ENCODE measurements at regions not wholly inside any gene's neighbourhood (a gene's known extent, or its start where the extent isn't known, plus 50 kb on each side); places are given as distances from the start of the nearest gene placed in this dataset.

DNA sequence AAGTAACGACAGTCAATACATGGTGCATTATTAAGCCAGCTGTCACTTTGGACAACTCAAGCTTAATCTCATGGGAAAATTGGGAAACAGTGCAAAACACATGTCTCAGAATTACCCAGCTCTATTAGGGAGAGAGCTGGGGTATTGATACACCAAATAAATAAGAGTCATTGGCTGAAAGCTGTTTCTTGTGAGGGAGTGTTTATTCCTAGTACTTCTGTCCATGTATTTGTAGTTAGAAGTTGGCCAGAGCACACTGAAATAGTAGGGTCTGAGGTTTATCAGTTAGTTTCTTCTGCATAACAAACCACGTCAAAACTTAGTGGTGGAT lies 192.0 kb upstream of the RALGAPA2 start:
- intact Hi-C loops (cut with DNase I): no loop called here
- Histone ChIP-seq H3K27ac (no peak overlapping the region), H3K27me3 (no peaks in the 10 kb centered on the region), H3K4me3 (no peak overlapping the region), H3K9me3 (no peaks in the 10 kb centered on the region), H3K36me3 (no peaks in the 10 kb centered on the region), H3K4me1 (no peaks in the 10 kb centered on the region)
- DNase-seq (ENCODE audit: low spot score in 2 of 2): no peak
- TF ChIP-seq, protein P1, sequence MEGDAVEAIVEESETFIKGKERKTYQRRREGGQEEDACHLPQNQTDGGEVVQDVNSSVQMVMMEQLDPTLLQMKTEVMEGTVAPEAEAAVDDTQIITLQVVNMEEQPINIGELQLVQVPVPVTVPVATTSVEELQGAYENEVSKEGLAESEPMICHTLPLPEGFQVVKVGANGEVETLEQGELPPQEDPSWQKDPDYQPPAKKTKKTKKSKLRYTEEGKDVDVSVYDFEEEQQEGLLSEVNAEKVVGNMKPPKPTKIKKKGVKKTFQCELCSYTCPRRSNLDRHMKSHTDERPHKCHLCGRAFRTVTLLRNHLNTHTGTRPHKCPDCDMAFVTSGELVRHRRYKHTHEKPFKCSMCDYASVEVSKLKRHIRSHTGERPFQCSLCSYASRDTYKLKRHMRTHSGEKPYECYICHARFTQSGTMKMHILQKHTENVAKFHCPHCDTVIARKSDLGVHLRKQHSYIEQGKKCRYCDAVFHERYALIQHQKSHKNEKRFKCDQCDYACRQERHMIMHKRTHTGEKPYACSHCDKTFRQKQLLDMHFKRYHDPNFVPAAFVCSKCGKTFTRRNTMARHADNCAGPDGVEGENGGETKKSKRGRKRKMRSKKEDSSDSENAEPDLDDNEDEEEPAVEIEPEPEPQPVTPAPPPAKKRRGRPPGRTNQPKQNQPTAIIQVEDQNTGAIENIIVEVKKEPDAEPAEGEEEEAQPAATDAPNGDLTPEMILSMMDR (IDR thresholded peaks at IDR 0.05): no peak

DNA sequence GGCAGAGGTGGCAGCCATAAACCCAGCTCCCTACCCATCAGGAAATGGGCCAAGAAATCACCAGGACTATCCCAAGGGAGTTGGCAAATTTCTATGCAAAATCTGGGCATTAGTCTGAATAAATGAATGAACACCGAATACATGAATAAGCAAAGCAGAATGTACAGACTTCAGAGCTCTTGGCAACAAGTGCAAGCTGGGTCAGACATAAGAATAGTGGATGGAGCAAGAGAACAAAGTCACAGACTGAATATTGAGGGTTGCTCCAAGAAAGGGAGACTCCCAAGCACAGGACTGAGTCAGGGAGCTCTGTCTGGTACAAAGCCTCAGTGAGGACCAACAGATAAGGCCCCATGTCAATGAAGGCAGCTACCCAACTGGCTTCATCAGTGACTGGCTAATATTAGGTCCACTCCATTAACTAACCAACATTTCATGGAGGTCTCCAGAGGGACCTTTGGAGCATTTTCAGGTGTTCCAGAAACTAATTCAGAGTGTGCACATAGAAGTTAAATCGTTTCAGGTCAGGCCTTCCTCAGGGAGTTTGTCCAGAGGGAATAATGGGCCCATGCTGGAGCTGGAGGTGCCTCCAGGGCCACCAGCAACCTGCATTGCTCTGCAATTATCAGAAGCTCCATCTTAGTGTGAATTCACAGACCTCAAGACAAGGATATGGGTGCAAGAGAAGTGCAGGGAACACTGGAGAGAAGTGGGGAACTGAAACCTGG lies 191.5 kb upstream of the RALGAPA2 start:
- intact Hi-C loops (cut with DNase I): no loop called here
- no peaks in the 10 kb centered on the region for H3K9me3 ChIP-seq
- H3K27ac ChIP-seq: no peak overlapping the region
- TF ChIP-seq, protein P1 (IDR thresholded peaks at IDR 0.05): no peak
- H3K4me3 ChIP-seq: no peak overlapping the region
- DNase-seq (ENCODE audit: low spot score in 2 of 2): no peak
- no peaks in the 10 kb centered on the region for H3K36me3 ChIP-seq
- H3K27me3 ChIP-seq: no peaks in the 10 kb centered on the region
- H3K4me1 ChIP-seq: no peaks in the 10 kb centered on the region

DNA sequence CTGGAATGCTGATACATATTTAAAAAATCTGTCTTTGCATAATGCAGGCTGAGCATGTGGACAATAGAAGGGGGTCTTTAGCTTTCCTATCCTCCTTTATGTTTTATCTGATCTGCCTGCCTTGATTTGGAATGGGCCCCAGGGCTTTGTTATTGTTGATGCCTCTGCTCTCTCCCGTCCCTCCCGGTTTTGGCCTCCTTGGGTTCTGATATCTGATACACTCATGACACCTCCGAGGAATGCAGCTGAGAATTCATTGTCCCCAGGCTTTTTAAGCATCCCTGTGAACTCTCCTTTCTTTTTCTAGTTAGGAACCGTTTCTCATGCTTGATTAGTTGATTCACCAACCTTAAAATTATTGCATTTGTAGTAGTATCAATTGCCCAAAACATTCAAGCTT lies 185.5 kb upstream of the RALGAPA2 start:
- TF ChIP-seq, protein P1 (IDR thresholded peaks at IDR 0.05): no peak
- no peaks in the 10 kb centered on the region for H3K27me3 ChIP-seq
- H3K4me3 ChIP-seq: no peak overlapping the region
- no peak overlapping the region for H3K27ac ChIP-seq
- intact Hi-C loops (cut with DNase I): no loop called here
- H3K9me3 ChIP-seq: no peaks in the 10 kb centered on the region
- H3K36me3 ChIP-seq: no peaks in the 10 kb centered on the region
- DNase-seq (ENCODE audit: low spot score in 2 of 2): no peak
- no peaks in the 10 kb centered on the region for H3K4me1 ChIP-seq

DNA sequence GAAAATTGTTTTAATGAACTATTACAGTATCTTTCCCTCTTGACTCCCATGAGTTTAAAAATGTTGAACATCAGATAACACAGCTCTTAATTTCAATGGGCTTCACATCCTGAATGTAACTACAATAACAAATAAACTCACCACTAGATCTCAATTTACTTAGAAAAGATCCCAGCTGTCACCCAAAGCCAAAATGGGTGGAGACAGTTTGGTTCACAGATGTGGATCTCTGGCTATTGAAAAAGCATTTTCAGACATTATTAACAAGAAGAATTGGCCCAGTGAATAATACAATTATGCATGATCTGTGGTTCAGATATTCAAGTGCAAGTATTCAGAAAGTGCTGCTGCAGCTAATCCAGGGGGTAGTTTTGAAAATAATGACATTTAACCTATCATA lies 184.7 kb upstream of the RALGAPA2 start:
- no peak for DNase-seq (ENCODE audit: low spot score in 2 of 2)
- Histone ChIP-seq H3K36me3 (no peaks in the 10 kb centered on the region), H3K27me3 (no peaks in the 10 kb centered on the region), H3K9me3 (no peaks in the 10 kb centered on the region), H3K27ac (no peak overlapping the region), H3K4me3 (no peak overlapping the region), H3K4me1 (no peaks in the 10 kb centered on the region)
- TF ChIP-seq, protein P1 (IDR thresholded peaks at IDR 0.05): no peak
- intact Hi-C loops (cut with DNase I): no loop called here

DNA sequence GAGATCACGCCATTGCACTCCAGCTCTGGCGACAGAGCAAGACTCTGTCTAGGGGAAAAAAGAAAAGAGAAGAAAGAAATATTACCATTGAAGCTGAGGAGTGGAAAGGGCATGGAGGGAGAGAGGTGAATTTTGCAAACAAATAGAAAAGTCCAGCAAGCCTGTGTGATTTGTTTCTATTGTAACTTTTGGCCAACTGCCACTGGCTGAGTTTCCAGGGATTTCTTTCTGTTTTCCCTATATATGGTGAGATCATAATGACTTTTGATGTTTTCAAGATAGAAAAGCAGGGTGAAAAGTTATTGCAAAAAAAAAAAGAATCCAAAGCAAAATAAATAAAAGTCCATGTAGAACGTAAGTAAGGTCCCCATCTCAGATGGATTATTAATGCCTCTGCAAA lies 184.2 kb upstream of the RALGAPA2 start:
- no peaks in the 10 kb centered on the region for H3K36me3 ChIP-seq
- no peak overlapping the region for H3K4me3 ChIP-seq
- intact Hi-C loops (cut with DNase I): no loop called here
- H3K9me3 ChIP-seq: no peaks in the 10 kb centered on the region
- no peak overlapping the region for H3K27ac ChIP-seq
- H3K4me1 ChIP-seq: no peaks in the 10 kb centered on the region
- DNase-seq (ENCODE audit: low spot score in 2 of 2): no peak
- no peaks in the 10 kb centered on the region for H3K27me3 ChIP-seq
- TF ChIP-seq, protein P1 (IDR thresholded peaks at IDR 0.05): no peak

DNA sequence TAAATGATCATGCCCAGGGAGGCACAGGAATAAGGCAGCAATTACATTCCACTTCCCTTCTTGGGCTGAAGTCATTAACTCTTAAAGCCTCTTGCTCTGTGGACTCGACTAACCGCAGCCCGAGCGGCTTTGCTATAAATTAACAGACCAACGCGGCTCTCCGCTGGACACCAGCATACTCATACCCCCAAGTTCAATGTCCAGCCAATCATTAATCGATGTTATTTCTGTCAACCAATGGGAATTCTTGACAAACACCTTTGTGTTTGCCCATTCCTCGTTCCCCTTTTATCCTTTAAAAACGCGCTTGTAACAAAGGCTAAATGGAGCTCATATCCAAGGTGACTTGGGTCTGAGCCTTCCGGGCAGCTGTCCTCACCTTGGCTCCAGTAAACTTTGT lies 183.1 kb upstream of the RALGAPA2 start:
- intact Hi-C loops (cut with DNase I): no loop called here
- H3K36me3 ChIP-seq: no peaks in the 10 kb centered on the region
- H3K4me1 ChIP-seq: no peaks in the 10 kb centered on the region
- no peaks in the 10 kb centered on the region for H3K27me3 ChIP-seq
- no peak for DNase-seq (ENCODE audit: low spot score in 2 of 2)
- no peak overlapping the region for H3K27ac ChIP-seq
- TF ChIP-seq, protein P1 (IDR thresholded peaks at IDR 0.05): no peak
- H3K4me3 ChIP-seq: no peak overlapping the region
- no peaks in the 10 kb centered on the region for H3K9me3 ChIP-seq
